Nephron (organoid): ENCODE measurements at regions not wholly inside any gene's neighbourhood (a gene's known extent, or its start where the extent isn't known, plus 50 kb on each side); places are given as distances from the start of the nearest gene placed in this dataset.
"Not testable (repeated sequence)": the region's sequence is repeated elsewhere in the genome, so short reads cannot be mapped to it uniquely, and the experiment has no call there.

ENCODE experiments used
- H3K27ac Mint-ChIP-seq, 3 experiments: 2 replicates each; pipeline ENCODE4 v1.8.0; 2020; ENCODE audit warnings: mixed read lengths in 3 of 3, mild to moderate bottlenecking in 2 of 3, moderate library complexity in 1 of 3
- H3K27me3 Mint-ChIP-seq: 2 replicates; pipeline ENCODE4 v1.8.0; 2021; ENCODE audit warnings: low read depth, mild to moderate bottlenecking, moderate library complexity, mixed read lengths
- H3K36me3 Mint-ChIP-seq: 2 replicates; pipeline ENCODE4 v1.8.0; 2020; ENCODE audit warnings: low read depth, mixed read lengths
- H3K4me1 Mint-ChIP-seq: 2 replicates; pipeline ENCODE4 v1.8.0; 2020; ENCODE audit warnings: mixed read lengths
- H3K4me3 Mint-ChIP-seq, 3 experiments: 2 replicates each; pipeline ENCODE4 v1.8.0; 2020; ENCODE audit warnings: mild to moderate bottlenecking in 3 of 3, mixed read lengths in 3 of 3, moderate library complexity in 2 of 3
- H3K9me3 Mint-ChIP-seq: 2 replicates; pipeline ENCODE4 v1.8.0; 2020; ENCODE audit warnings: mixed read lengths
- CTCF ChIP-seq, 3 experiments: fragments of 200-600 bp; sonication (generic); IDR thresholded peaks; one replicate each; pipeline ENCODE4 v1.5.0; 2021; ENCODE audit warnings: antibody characterized with exemption in 3 of 3; ENCODE audit not compliant: unreplicated experiment in 3 of 3

DNA sequence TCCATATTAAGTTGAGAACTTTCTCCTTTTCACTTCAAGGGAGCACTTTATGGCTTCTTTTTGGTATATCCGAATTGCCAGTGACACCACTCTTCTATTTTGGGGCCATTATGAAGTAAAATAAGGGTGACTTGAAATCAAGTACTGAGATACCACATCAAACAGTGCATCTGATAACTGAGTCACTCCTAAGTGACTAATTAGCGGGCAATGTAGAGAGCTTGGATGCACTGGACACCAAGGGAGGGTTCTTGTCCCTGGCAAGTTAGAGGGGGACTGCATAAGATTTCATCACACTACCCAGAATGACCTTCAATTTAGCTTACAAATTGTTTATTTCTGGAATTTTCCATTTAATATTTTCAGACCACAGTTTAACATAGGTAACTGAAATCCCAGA, 813.9 kb upstream of the CDH10 start:
- H3K27ac Mint-ChIP-seq = no peak overlapping the region
- H3K36me3 Mint-ChIP-seq = no peaks in the 10 kb centered on the region
- no peaks in the 10 kb centered on the region for H3K27me3 Mint-ChIP-seq
- H3K4me3 Mint-ChIP-seq = no peak overlapping the region
- no peak for TF ChIP-seq CTCF (IDR thresholded peaks at IDR 0.05; ENCODE audit: unreplicated experiment in 3 of 3)
- no peaks in the 10 kb centered on the region for H3K4me1 Mint-ChIP-seq
- H3K9me3 Mint-ChIP-seq = peaks cover 5% of the 10 kb centered on the region

DNA sequence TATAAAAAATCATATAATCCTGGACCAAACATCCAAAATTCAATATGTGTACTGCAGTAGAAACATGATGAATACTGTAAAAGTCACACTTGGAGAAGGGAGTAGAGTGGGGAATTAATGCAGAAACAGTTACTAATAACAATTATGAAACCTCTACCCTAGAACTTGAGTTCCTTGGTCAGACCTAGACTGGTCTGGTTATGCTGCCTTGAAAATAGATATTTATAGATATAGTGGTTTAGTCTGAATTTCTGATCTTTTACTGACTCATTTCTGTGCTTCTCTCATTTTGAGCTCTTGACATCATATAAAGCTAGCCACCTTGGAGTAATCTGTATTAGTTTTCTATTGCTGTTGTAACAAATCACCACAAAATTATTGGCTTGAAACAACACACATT, 808.7 kb upstream of the CDH10 start:
- Mint-ChIP-seq H3K4me1 (no peaks in the 10 kb centered on the region), H3K4me3 (no peak overlapping the region)

GRCh38 chr5:25451294-25451693, 806.5 kb upstream of the CDH10 start:
- H3K4me3 Mint-ChIP-seq = no peak overlapping the region

More for the DNA sequence above, 808.7 kb upstream of the CDH10 start:
- TF ChIP-seq CTCF (IDR thresholded peaks at IDR 0.05; ENCODE audit: unreplicated experiment in 3 of 3) = no peak
- Mint-ChIP-seq H3K9me3 (no peaks in the 10 kb centered on the region), H3K27ac (no peak overlapping the region), H3K27me3 (no peaks in the 10 kb centered on the region), H3K36me3 (no peaks in the 10 kb centered on the region)

DNA sequence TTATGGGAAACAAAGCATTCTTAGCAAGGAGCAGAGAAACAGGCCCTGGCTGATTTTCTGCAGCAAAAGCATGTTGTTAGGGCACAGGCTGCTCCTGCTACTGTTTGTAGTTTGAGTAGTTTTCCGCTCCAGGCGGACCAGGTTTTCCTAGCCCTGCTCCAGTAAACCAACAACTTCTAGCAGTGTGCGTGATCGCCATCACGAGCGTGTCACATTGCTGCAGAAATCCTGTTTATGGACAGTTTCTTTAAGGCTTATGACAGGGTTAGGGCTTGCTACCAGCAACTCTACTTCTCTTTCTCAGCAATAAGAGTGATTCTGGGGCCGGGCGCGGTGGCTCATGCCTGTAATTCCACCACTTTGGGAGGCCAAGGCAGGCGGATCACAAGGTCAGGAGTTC, 803.9 kb upstream of the CDH10 start:
- Mint-ChIP-seq H3K4me1 (no peaks in the 10 kb centered on the region), H3K36me3 (no peaks in the 10 kb centered on the region), H3K9me3 (no peaks in the 10 kb centered on the region), H3K27me3 (no peaks in the 10 kb centered on the region), H3K4me3 (no peak overlapping the region), H3K27ac (peak overlapping the region in 1 of 3 experiments; percentile 61)
- TF ChIP-seq CTCF (IDR thresholded peaks at IDR 0.05; ENCODE audit: unreplicated experiment in 3 of 3) = no peak

More at GRCh38 chr5:25451294-25451693, 806.5 kb upstream of the CDH10 start:
- no peak for TF ChIP-seq CTCF (IDR thresholded peaks at IDR 0.05; ENCODE audit: unreplicated experiment in 3 of 3)
- Mint-ChIP-seq H3K9me3 (no peaks in the 10 kb centered on the region), H3K27ac (no peak overlapping the region), H3K27me3 (no peaks in the 10 kb centered on the region), H3K36me3 (no peaks in the 10 kb centered on the region), H3K4me1 (no peaks in the 10 kb centered on the region)

GRCh38 chr5:25448190-25448621, 803.4 kb upstream of the CDH10 start:
- no peaks in the 10 kb centered on the region for H3K4me1 Mint-ChIP-seq

DNA sequence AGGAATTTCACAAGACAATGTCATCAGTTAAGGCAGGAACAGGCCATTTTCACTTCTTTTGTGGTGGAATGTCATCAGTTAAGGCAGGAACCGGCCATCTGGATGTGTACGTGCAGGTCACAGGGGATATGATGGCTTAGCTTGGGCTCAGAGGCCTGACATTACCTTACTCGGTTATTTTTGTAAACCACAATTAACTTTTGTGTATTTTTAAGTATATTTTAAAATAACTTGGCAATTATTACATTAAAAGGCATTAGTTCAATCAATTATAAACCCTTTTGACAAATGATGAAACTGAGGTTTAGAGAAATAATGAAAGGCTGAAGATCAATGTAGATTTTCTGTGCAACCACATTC, 801.3 kb upstream of the CDH10 start:
- H3K27ac Mint-ChIP-seq, H3K36me3 Mint-ChIP-seq, H3K4me1 Mint-ChIP-seq, H3K27me3 Mint-ChIP-seq, H3K9me3 Mint-ChIP-seq, H3K4me3 Mint-ChIP-seq: not testable (repeated sequence)

More at GRCh38 chr5:25448190-25448621, 803.4 kb upstream of the CDH10 start:
- no peaks in the 10 kb centered on the region for H3K36me3 Mint-ChIP-seq
- H3K4me3 Mint-ChIP-seq = no peak overlapping the region
- H3K27ac Mint-ChIP-seq = peak overlapping the region in 2 of 3 experiments; percentile 51 to 61
- no peaks in the 10 kb centered on the region for H3K27me3 Mint-ChIP-seq
- H3K9me3 Mint-ChIP-seq = no peaks in the 10 kb centered on the region
- TF ChIP-seq CTCF (IDR thresholded peaks at IDR 0.05; ENCODE audit: unreplicated experiment in 3 of 3) = no peak

DNA sequence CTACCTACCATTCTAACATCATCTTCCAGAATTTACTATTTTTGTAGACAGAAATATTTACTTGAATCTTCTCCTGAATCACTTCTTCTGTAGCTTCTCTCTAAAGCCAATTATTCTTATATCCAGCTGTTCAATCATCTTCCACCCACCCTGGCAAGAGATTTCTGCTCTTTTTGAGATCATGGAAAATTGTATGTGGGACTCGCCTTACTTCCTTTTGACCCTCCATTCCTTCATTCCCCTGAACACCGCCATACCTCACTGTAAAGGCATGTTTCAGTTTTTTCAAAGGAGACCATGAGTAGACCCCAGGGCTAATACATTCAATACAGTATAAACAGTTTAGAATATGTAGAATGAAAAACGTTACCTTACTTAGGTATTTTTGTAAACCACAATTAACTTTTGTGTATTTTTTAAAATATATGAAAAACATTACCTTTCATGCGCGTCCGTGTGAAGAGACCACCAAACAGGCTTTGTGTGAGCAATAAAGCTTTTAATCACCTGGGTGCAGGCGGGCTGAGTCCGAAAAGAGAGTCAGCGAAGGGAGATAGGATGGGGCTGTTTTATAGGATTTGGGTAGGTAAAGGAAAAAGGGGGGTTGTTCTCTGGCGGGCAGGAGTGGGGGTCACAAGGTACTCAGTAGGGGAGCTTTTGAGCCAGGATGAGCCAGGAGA, 800.7 kb upstream of the CDH10 start:
- H3K27ac Mint-ChIP-seq, H3K36me3 Mint-ChIP-seq, H3K9me3 Mint-ChIP-seq: not testable (repeated sequence)

More for the DNA sequence above, 800.7 kb upstream of the CDH10 start:
- not testable (repeated sequence) for H3K4me1 Mint-ChIP-seq, H3K27me3 Mint-ChIP-seq
- peak overlapping the region in 1 of 3 experiments; percentile 39 for H3K4me3 Mint-ChIP-seq
